ENCODE measurements at regions not wholly inside any gene's neighbourhood (a gene's known extent, or its start where the extent isn't known, plus 50 kb on each side); places are given as distances from the start of the nearest gene placed in this dataset.

GRCh38 chr7:97466071-97466470, 265.8 kb upstream of the TAC1 start:
- Mint-ChIP-seq H3K27ac (no peak overlapping the region), H3K9me3 (peaks cover 12% of the 10 kb centered on the region in 2 experiments; a peak in 4 of 5 replicates), H3K4me1 (peaks cover 6% of the 10 kb centered on the region in 2 experiments), H3K27me3 (ENCODE audit: low read depth) (no peaks in the 10 kb centered on the region), H3K36me3 (ENCODE audit: insufficient read depth in 1 of 3, low read depth in 3 of 3) (peaks cover 0 to 2% (median 0%) of the 10 kb centered on the region in 3 experiments; a peak in 2 of 7 replicates), H3K4me3 (no peak overlapping the region)
- Histone ChIP-seq H3K18ac (ENCODE audit: insufficient read length, low read depth, low read length) (no peak overlapping the region), H2BK120ac (ENCODE audit: low read depth, low read length, poor library complexity, severe bottlenecking) (no peak overlapping the region), H3K9me3 (ENCODE audit: control insufficient read depth, low read depth, low read length) (no peaks in the 10 kb centered on the region), H3K56ac (ENCODE audit: insufficient read length, low read depth, low read length) (no peak overlapping the region), H2AFZ (ENCODE audit: low read length) (no peak overlapping the region), H3K27me3 (ENCODE audit: insufficient read depth, low read length) (no peaks in the 10 kb centered on the region), H3T11ph (ENCODE audit: low read length) (no peak overlapping the region), H3K9ac (ENCODE audit: extremely low read depth, insufficient read length, low read length) (no peak overlapping the region), H3K23ac (ENCODE audit: insufficient read length, low read depth, low read length) (no peak overlapping the region), H3K14ac (ENCODE audit: insufficient read depth, low read length) (no peak overlapping the region), H2BK12ac (ENCODE audit: insufficient read length, low read depth, low read length) (no peak overlapping the region), H3K27ac (ENCODE audit: insufficient read length, low read depth, low read length) (no peak overlapping the region), H2BK20ac (ENCODE audit: low read depth, low read length, poor library complexity, severe bottlenecking) (no peak overlapping the region), H4K91ac (ENCODE audit: insufficient read length, low read depth, low read length) (no peak overlapping the region), H3K23me2 (ENCODE audit: insufficient read length, low read depth, low read length, poor library complexity, severe bottlenecking) (no peaks in the 10 kb centered on the region), H3K79me2 (ENCODE audit: insufficient read depth, low read length) (no peaks in the 10 kb centered on the region), H4K20me1 (ENCODE audit: control insufficient read depth, insufficient read depth, insufficient read length) (no peaks in the 10 kb centered on the region), H2AK5ac (ENCODE audit: insufficient read length, low read length) (no peak overlapping the region), H2BK5ac (ENCODE audit: insufficient read length, low read length) (no peak overlapping the region), H3K79me1 (ENCODE audit: insufficient read depth, low read depth, low read length, poor library complexity, severe bottlenecking) (no peaks in the 10 kb centered on the region), H3K4me1 (ENCODE audit: insufficient read depth, low read length) (no peaks in the 10 kb centered on the region; the same call in 1 of the 2 replicates), H3K4me2 (ENCODE audit: insufficient read depth, insufficient read length, low read length) (no peak overlapping the region), H4K5ac (ENCODE audit: insufficient read length, low read depth, low read length) (no peak overlapping the region), H4K8ac (replicated peaks; ENCODE audit: insufficient read length, low read depth, low read length) (no peak overlapping the region), H3K4ac (ENCODE audit: low read depth, low read length) (no peak overlapping the region), H2BK15ac (ENCODE audit: low read depth, low read length) (no peak overlapping the region)
- WGBS (ENCODE audit: extremely low coverage, insufficient read length, low lambda C conversion rate), result no CpG with 5 or more reads among the region's 2 CpGs
- TF ChIP-seq, protein P1, sequence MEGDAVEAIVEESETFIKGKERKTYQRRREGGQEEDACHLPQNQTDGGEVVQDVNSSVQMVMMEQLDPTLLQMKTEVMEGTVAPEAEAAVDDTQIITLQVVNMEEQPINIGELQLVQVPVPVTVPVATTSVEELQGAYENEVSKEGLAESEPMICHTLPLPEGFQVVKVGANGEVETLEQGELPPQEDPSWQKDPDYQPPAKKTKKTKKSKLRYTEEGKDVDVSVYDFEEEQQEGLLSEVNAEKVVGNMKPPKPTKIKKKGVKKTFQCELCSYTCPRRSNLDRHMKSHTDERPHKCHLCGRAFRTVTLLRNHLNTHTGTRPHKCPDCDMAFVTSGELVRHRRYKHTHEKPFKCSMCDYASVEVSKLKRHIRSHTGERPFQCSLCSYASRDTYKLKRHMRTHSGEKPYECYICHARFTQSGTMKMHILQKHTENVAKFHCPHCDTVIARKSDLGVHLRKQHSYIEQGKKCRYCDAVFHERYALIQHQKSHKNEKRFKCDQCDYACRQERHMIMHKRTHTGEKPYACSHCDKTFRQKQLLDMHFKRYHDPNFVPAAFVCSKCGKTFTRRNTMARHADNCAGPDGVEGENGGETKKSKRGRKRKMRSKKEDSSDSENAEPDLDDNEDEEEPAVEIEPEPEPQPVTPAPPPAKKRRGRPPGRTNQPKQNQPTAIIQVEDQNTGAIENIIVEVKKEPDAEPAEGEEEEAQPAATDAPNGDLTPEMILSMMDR (conservative IDR thresholded peaks at IDR 0.05), result no peak
- DNase-seq, result no peak
